ENCODE measurements at regions not wholly inside any gene's neighbourhood (a gene's known extent, or its start where the extent isn't known, plus 50 kb on each side); places are given as distances from the start of the nearest gene placed in this dataset.

- H3K27ac Mint-ChIP-seq: no peak overlapping the region
- no peak for DNase-seq
- no peak for ATAC-seq (replicated peaks)
- H3K9me3 Mint-ChIP-seq: peaks cover 10 to 15% of the 10 kb centered on the region in 2 donors
- no peak overlapping the region for H3K4me3 Mint-ChIP-seq
- H3K4me1 Mint-ChIP-seq: no peaks in the 10 kb centered on the region
- H3K27me3 Mint-ChIP-seq: no peaks in the 10 kb centered on the region
- no peaks in the 10 kb centered on the region for H3K36me3 Mint-ChIP-seq
Measured at GRCh38 chr3:26350853-26351252, 271.7 kb upstream of the LRRC3B start.

DNA sequence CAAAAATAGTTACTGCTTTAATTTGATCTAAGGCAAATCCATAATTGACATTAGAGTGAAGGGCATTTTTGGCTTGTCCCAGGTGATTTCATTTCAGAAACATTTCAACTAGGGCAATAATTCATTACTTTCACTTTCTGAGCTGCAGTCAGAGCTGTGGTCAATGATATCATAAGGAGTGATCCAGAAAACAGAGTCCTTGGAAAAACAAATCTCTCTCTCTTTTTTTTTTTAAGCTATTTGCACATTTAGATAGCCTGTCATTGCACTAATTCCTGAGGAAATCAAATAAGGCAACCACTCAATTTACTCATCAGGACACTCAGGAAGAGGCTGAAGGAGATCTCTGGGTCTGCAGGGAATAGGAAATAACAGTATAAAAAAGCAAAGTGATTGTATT lies 269.5 kb upstream of the LRRC3B start:
- no peak overlapping the region for H3K27ac Mint-ChIP-seq
- peaks cover 5 to 6% of the 10 kb centered on the region in 2 donors for H3K9me3 Mint-ChIP-seq
- no peak overlapping the region for H3K4me3 Mint-ChIP-seq
- ATAC-seq (replicated peaks) (no peak), DNase-seq (no peak)
- no peaks in the 10 kb centered on the region for H3K36me3 Mint-ChIP-seq
- no peaks in the 10 kb centered on the region for H3K27me3 Mint-ChIP-seq
- no peaks in the 10 kb centered on the region for H3K4me1 Mint-ChIP-seq

- no peak for DNase-seq
- H3K9me3 Mint-ChIP-seq: peaks cover 0 to 1% of the 10 kb centered on the region in 2 donors
- no peaks in the 10 kb centered on the region for H3K36me3 Mint-ChIP-seq
- H3K27ac Mint-ChIP-seq: no peak overlapping the region
- H3K4me1 Mint-ChIP-seq: no peaks in the 10 kb centered on the region
- no peak overlapping the region for H3K4me3 Mint-ChIP-seq
- ATAC-seq (replicated peaks): no peak
- no peaks in the 10 kb centered on the region for H3K27me3 Mint-ChIP-seq
Measured at GRCh38 chr3:26358405-26358804, 264.2 kb upstream of the LRRC3B start.

DNA sequence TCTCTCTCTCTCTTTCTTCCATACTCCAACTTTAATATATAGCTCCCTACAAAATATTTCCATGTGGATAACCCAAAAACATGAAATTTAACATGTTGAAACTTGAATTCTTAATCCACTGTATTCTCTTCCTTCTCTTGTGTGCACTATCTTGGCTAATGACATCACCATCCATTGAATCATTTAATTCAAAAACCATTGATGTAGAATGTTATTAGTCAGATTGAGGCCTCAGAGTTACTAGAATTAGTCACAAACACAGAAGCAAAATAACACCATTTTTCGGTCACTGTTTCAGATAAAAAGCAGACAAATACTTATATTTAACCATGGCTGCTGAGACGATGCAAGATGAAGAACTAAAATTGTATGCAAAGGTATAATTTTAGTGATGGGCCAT lies 256.9 kb upstream of the LRRC3B start:
- H3K27me3 Mint-ChIP-seq: no peaks in the 10 kb centered on the region
- peaks cover 4% of the 10 kb centered on the region in 2 donors for H3K9me3 Mint-ChIP-seq
- no peaks in the 10 kb centered on the region for H3K4me1 Mint-ChIP-seq
- ATAC-seq (replicated peaks): no peak
- H3K36me3 Mint-ChIP-seq: no peaks in the 10 kb centered on the region
- H3K4me3 Mint-ChIP-seq: no peak overlapping the region
- no peak for DNase-seq
- no peak overlapping the region for H3K27ac Mint-ChIP-seq

DNA sequence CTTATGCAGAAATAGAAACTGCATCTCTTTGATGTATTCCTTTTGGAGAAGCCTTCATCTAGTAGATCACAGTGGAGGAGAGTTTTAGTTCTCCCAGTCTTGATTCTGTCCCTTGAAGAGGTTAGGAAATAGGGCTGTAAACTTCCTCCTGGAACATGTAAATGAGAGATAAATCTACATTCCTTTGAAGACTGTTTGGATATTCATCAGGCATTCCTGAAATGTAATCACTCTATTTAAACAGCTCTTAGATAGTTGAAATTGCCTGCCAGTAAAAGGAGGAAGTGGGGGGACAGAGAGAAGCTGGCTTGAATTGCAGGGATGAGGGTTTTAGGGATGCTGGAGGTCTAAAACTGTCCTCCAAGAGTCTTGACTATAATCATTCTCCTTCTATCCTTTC lies 254.3 kb upstream of the LRRC3B start:
- no peak overlapping the region for H3K27ac Mint-ChIP-seq

DNA sequence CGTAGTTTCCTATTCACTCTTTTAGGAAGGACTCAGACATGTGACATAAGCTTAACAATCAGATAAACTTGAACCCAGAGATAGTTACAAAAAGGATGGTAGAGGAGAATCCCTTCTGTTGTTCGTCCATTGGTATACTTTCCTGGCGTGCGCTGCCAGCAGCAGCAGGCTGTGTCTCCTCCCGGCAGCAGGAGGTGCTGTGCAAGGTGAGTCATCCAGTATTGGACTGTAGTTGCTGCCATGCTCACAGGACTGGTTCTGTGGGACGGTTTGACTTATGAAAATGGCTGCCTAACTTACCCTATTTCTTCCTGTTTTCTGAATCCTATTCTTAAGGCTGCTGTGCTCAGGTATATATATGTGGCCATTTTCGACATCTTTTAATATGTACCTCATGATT lies 253.4 kb upstream of the LRRC3B start:
- DNase-seq (no peak), ATAC-seq (replicated peaks) (no peak)
- Mint-ChIP-seq H3K4me3 (no peak overlapping the region), H3K27me3 (no peaks in the 10 kb centered on the region), H3K36me3 (no peaks in the 10 kb centered on the region), H3K27ac (no peak overlapping the region), H3K9me3 (peaks cover 3 to 4% of the 10 kb centered on the region in 2 donors), H3K4me1 (no peaks in the 10 kb centered on the region)

More for the DNA sequence above, 254.3 kb upstream of the LRRC3B start:
- Mint-ChIP-seq H3K9me3 (peaks cover 4% of the 10 kb centered on the region in 2 donors), H3K4me3 (no peak overlapping the region), H3K36me3 (no peaks in the 10 kb centered on the region), H3K27me3 (no peaks in the 10 kb centered on the region), H3K4me1 (no peaks in the 10 kb centered on the region)
- DNase-seq (no peak), ATAC-seq (replicated peaks) (no peak)

DNA sequence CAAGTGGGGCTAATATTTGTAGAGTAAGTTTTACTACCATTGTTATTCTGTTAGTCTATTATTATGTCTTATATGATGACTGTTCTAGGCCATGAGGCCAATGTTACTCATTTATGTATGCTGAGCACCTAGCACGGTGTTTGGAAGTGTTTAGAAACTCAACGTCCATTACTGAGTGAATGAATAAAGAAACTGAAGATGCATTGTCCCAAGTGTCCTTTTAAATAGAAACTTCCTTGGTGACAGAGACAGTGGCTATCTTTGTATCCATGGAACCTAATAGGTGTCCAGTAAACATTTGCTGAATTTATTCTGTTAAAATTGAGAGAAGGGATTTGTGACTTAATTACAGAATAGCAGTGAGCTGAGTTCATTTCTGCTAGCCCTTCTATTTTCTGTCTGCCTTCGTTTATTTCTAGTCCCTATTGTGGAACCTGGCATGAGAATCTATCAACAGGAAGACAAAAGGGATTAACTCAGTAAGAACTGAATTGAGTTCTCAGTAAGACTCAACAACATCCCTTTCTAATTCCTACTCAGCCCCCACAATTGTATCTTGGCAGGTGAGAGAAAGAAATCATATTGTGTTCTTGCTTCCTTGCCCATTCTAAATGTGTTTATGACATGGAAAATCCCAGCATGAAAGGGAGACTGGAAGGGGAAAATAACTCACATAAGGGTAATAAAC lies 246.6 kb upstream of the LRRC3B start:
- peaks cover 0 to 5% of the 10 kb centered on the region in 2 donors for H3K9me3 Mint-ChIP-seq
- H3K36me3 Mint-ChIP-seq: no peaks in the 10 kb centered on the region
- ATAC-seq (replicated peaks) (no peak), DNase-seq (no peak)
- H3K27me3 Mint-ChIP-seq: no peaks in the 10 kb centered on the region
- no peak overlapping the region for H3K27ac Mint-ChIP-seq
- no peaks in the 10 kb centered on the region for H3K4me1 Mint-ChIP-seq
- no peak overlapping the region for H3K4me3 Mint-ChIP-seq

DNA sequence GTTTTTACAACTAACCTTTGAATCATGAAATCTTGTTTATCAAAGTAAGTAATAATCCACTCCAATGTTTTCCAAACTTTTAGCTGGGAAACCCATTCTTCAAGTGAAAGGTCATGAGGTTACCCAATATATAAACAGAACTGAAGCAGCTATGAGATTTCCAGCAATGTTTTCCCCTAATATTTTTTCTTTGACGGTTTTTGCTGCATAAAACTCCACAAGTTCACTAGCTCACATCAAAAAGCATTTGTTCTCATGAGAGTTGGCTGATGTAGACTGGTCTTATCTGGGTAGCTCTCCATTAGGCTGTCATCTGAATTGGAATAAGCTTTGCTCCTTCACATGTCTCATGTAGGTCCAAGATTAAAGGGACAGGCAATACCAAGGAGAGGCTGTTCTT lies 241.2 kb upstream of the LRRC3B start:
- DNase-seq (no peak), ATAC-seq (replicated peaks) (no peak)
- H3K9me3 Mint-ChIP-seq: peaks cover 0 to 2% of the 10 kb centered on the region in 2 donors
- H3K36me3 Mint-ChIP-seq: no peaks in the 10 kb centered on the region
- H3K27me3 Mint-ChIP-seq: no peaks in the 10 kb centered on the region
- H3K4me1 Mint-ChIP-seq: no peaks in the 10 kb centered on the region
- H3K4me3 Mint-ChIP-seq: no peak overlapping the region
- H3K27ac Mint-ChIP-seq: no peak overlapping the region

- Mint-ChIP-seq H3K27ac (no peak overlapping the region), H3K36me3 (no peaks in the 10 kb centered on the region), H3K27me3 (no peaks in the 10 kb centered on the region), H3K4me1 (no peaks in the 10 kb centered on the region), H3K9me3 (peaks cover 0 to 2% of the 10 kb centered on the region in 2 donors), H3K4me3 (no peak overlapping the region)
- DNase-seq (no peak), ATAC-seq (replicated peaks) (no peak)
Measured at GRCh38 chr3:26406636-26407035, 215.9 kb upstream of the LRRC3B start.

GRCh38 chr3:26418553-26418952 lies 204.0 kb upstream of the LRRC3B start:
- no peak for DNase-seq
- Mint-ChIP-seq H3K9me3 (peaks cover 8 to 9% of the 10 kb centered on the region in 2 donors), H3K4me1 (no peaks in the 10 kb centered on the region), H3K4me3 (no peak overlapping the region), H3K36me3 (no peaks in the 10 kb centered on the region), H3K27me3 (no peaks in the 10 kb centered on the region), H3K27ac (no peak overlapping the region)
- no peak for ATAC-seq (replicated peaks)

GRCh38 chr3:26422415-26422814 lies 200.2 kb upstream of the LRRC3B start:
- ATAC-seq (replicated peaks) (no peak), DNase-seq (no peak)
- Mint-ChIP-seq H3K4me3 (no peak overlapping the region), H3K36me3 (no peaks in the 10 kb centered on the region), H3K27ac (no peak overlapping the region), H3K27me3 (no peaks in the 10 kb centered on the region), H3K9me3 (peaks cover 0 to 5% of the 10 kb centered on the region in 2 donors), H3K4me1 (no peaks in the 10 kb centered on the region)

DNA sequence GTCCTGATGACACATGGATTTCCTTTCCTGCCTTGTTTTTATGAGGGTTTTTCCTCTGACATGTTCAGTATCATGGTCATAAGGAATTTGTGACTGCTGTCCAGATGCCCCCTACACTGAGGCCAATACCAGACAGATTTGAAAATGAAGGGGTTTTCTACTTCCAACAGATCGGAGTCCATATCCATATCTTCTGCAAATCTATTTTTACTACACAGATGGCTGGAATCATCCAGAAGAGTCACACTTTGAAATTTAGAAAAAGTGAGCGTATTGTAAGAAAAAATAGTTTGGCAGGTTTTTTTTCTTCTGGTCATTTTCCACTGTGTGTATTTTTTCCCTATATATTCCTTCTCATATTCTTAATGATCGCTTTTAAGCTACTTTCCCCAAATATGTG lies 197.5 kb upstream of the LRRC3B start:
- H3K9me3 Mint-ChIP-seq: peaks cover 0 to 5% of the 10 kb centered on the region in 2 donors

DNA sequence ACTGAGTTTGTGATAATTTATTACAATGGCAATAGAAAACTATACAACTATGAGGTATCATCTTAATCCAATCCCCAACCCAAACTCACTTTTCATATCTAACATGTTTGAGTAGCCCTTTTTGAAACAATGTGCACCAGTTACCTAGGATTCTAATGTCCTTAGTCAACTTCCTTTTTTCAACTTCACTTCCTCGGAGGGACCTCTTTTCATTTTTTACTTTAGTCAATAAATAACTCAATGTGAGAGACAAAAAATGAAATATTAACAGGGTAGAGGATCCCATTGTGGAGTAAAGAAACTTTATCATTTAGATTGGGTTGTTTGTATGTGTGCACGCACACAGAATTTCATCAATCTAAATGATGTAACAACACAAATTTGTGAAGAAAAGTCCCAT lies 193.6 kb upstream of the LRRC3B start:
- Mint-ChIP-seq H3K27me3 (no peaks in the 10 kb centered on the region), H3K36me3 (no peaks in the 10 kb centered on the region), H3K4me3 (no peak overlapping the region), H3K27ac (no peak overlapping the region), H3K4me1 (no peaks in the 10 kb centered on the region), H3K9me3 (no peaks in the 10 kb centered on the region)
- ATAC-seq (replicated peaks) (no peak), DNase-seq (no peak)

More for the DNA sequence above, 197.5 kb upstream of the LRRC3B start:
- H3K4me1 Mint-ChIP-seq: no peaks in the 10 kb centered on the region
- H3K36me3 Mint-ChIP-seq: no peaks in the 10 kb centered on the region
- no peak overlapping the region for H3K4me3 Mint-ChIP-seq
- no peak for DNase-seq
- no peaks in the 10 kb centered on the region for H3K27me3 Mint-ChIP-seq
- H3K27ac Mint-ChIP-seq: no peak overlapping the region
- no peak for ATAC-seq (replicated peaks)

DNA sequence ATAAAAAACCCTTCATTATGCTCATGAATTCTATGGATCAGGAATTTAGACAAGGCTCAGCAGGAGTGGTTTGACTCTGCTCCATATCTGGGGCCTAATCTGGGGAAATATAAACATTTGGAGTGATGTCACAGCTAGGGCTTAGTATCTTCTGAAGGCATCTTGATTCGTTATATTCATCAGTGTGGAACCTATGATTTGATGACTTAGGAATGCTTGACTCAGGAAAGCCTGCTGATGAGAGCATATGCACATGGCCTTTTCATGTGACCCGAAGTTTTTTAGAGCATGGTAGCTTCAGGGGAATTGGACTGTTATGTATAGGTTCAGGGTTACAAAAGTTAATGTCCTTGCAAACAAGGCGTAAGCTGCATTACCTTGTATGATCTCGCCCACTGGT lies 184.9 kb upstream of the LRRC3B start:
- Mint-ChIP-seq H3K4me3 (no peak overlapping the region), H3K36me3 (no peaks in the 10 kb centered on the region), H3K4me1 (no peaks in the 10 kb centered on the region), H3K9me3 (peaks cover 0 to 6% of the 10 kb centered on the region in 2 donors), H3K27me3 (no peaks in the 10 kb centered on the region), H3K27ac (no peak overlapping the region)
- DNase-seq (no peak), ATAC-seq (replicated peaks) (no peak)

DNA sequence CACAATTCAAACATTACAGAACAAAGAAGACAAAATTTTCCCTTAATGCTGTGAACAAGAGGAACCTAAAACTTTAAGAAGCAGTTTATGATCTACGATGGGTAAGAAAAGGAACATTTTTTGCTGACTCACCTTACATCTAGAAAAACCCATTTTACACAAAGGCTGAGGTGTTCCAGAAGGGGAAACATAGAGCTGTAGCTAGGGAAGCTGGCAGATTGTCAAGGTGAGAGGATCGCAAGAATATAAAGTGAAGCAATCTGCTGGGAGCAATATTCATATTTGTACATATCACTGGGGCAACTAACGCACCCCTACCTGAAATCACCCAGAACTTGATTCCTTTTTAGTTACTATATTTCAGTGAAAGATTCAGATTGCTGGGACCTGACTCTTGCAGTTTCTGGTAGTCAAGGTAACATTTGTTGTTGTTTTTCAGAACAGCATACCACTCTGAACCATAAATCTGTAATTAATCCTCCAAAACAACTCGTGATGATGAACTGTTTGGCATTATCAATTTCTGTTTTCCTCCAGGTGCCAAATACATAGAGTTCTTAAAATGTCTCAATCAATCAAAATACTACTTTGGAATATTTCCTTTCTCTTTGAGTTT lies 184.1 kb upstream of the LRRC3B start:
- H3K36me3 Mint-ChIP-seq: no peaks in the 10 kb centered on the region
- no peak overlapping the region for H3K27ac Mint-ChIP-seq
- no peaks in the 10 kb centered on the region for H3K4me1 Mint-ChIP-seq
- H3K27me3 Mint-ChIP-seq: no peaks in the 10 kb centered on the region
- no peak overlapping the region for H3K4me3 Mint-ChIP-seq
- ATAC-seq (replicated peaks) (no peak), DNase-seq (no peak)
- H3K9me3 Mint-ChIP-seq: peaks cover 0 to 7% of the 10 kb centered on the region in 2 donors
